Motor neuron (in vitro differentiated cells): ENCODE measurements at regions not wholly inside any gene's neighbourhood (a gene's known extent, or its start where the extent isn't known, plus 50 kb on each side); places are given as distances from the start of the nearest gene placed in this dataset.
"Not testable (repeated sequence)": the region's sequence is repeated elsewhere in the genome, so short reads cannot be mapped to it uniquely, and the experiment has no call there.

Source experiments
- ATAC-seq, 8 experiments: fragments of 200-7000 bp; cut with Tn5 transposase; replicated peaks in 6 of 8; 2 replicates each; pipeline ENCODE4 v1.8.0; 2021; ENCODE audit warnings: mild to moderate bottlenecking in 8 of 8, moderate library complexity in 8 of 8
- H3K27ac ChIP-seq, 2 donors: fragments of 250-450 bp; sonication (Bioruptor Pico); 2 replicates each; pipeline ENCODE4 v1.9.0; 2021; ENCODE audit warnings: antibody characterized with exemption in 2 of 2, mild to moderate bottlenecking in 2 of 2, moderate library complexity in 1 of 2
- H3K4me1 ChIP-seq, 2 donors: fragments of 250-450 bp; sonication (Bioruptor Pico); replicated peaks in 1 of 2; 2 replicates each; pipeline ENCODE4 v1.6.1; 2021; ENCODE audit warnings: antibody characterized with exemption in 2 of 2, mild to moderate bottlenecking in 2 of 2, moderate library complexity in 1 of 2
- H3K4me3 ChIP-seq, 5 donors: fragments of 250-450 bp; sonication (Bioruptor Pico); 2 replicates each; pipeline ENCODE4 v1.9.0; 2021; ENCODE audit warnings: antibody characterized with exemption in 5 of 5, mild to moderate bottlenecking in 5 of 5, moderate library complexity in 4 of 5
- WGBS, 10 experiments: fragments of 450-650 bp; shearing (Covaris generic); methylation state at CpG; one replicate each; pipeline ENCODE4 v1.0.0; 2022; 5-methylcytosine and 5-hydroxymethylcytosine counted together
- in situ Hi-C, 9 experiments: fragments of 400-800 bp; cut with MboI; loops; one replicate each; pipeline ENCODE4 v1.15.0; 2021; ENCODE audit warnings: low sequenced_read_pairs in 9 of 9, low pct_unique_long_range_greater_than_20kb in 2 of 9; ENCODE audit not compliant: unreplicated experiment in 9 of 9

GRCh38 chr18:49731860-49732311 is 81.4 kb downstream of the ACAA2 start:
- in situ Hi-C loops = loop anchor here in 2 of 9 experiments (25.0 kb wide), 1 partner anchor 170 kb away; the partner anchor contains the start of gene LIPG (in 2 of the 2)
- WGBS, 10 experiments = 76 to 100% (median 94%) methylated on average over 1 to 3 of the region's 3 CpGs; no CpG with 5 or more reads in 5 of the 10 experiments
- no peak overlapping the region for H3K27ac ChIP-seq
- no peak overlapping the region for H3K4me3 ChIP-seq
- no peaks in the 10 kb centered on the region for H3K4me1 ChIP-seq
- no peak for ATAC-seq

GRCh38 chr18:49731421-49731841 is 81.9 kb downstream of the ACAA2 start:
- H3K4me3 ChIP-seq = no peak overlapping the region
- in situ Hi-C loops = loop anchor here in 2 of 9 experiments (25.0 kb wide), 1 partner anchor 169 kb away; the partner anchor contains the start of gene LIPG (in 2 of the 2)
- no peak for ATAC-seq
- WGBS, 10 experiments = 60 to 100% (median 88%) methylated on average over 2 to 5 of the region's 5 CpGs; no CpG with 5 or more reads in 2 of the 10 experiments
- peaks cover 2 to 3% of the 10 kb centered on the region in 2 donors for H3K4me1 ChIP-seq
- H3K27ac ChIP-seq = no peak overlapping the region

- in situ Hi-C loops = loop anchor here in 2 of 9 experiments (25.0 kb wide), 1 partner anchor 169 kb away; the partner anchor contains the start of gene LIPG (in 2 of the 2)
- WGBS, 10 experiments = 50 to 100% (median 60%) methylated on average over 1 to 3 of the region's 4 CpGs; no CpG with 5 or more reads in 3 of the 10 experiments
- Histone ChIP-seq H3K4me1 (peaks cover 5 to 8% of the 10 kb centered on the region in 2 donors), H3K27ac (no peak overlapping the region), H3K4me3 (no peak overlapping the region)
- no peak for ATAC-seq
Measured at GRCh38 chr18:49730951-49731391, 82.4 kb downstream of the ACAA2 start.

GRCh38 chr18:49728542-49728941 is 84.8 kb downstream of the ACAA2 start:
- Histone ChIP-seq H3K4me3 (no peak overlapping the region), H3K4me1 (peaks cover 5 to 12% of the 10 kb centered on the region in 2 donors), H3K27ac (no peak overlapping the region)
- peak in 3 of 8 experiments; percentile 4 to 38 (median 16) for ATAC-seq
- in situ Hi-C loops = loop anchor here in 2 of 9 experiments (25.0 kb wide), 1 partner anchor 166 kb away; the partner anchor contains the start of gene LIPG (in 2 of the 2)
- 20 to 71% methylated on average over 1 to 2 of the region's 4 CpGs; no CpG with 5 or more reads in 8 of the 10 experiments for WGBS, 10 experiments

- in situ Hi-C loops = loop anchor here in 2 of 9 experiments (25.0 kb wide), 1 partner anchor 166 kb away; the partner anchor contains the start of gene LIPG (in 2 of the 2)
- Histone ChIP-seq H3K4me3 (no peak overlapping the region), H3K27ac (no peak overlapping the region), H3K4me1 (peaks cover 5 to 12% of the 10 kb centered on the region in 2 donors)
- 83 to 100% (median 93%) methylated on average over 1 to 9 of the region's 10 CpGs; no CpG with 5 or more reads in 4 of the 10 experiments for WGBS, 10 experiments
- no peak for ATAC-seq
Measured at GRCh38 chr18:49727816-49728215, 85.5 kb downstream of the ACAA2 start.

GRCh38 chr18:49726675-49726963 is 86.7 kb downstream of the ACAA2 start:
- H3K27ac ChIP-seq = peak overlapping the region in 1 of 2 donors; percentile 43
- H3K4me3 ChIP-seq = no peak overlapping the region
- ATAC-seq = peak in 3 of 8 experiments; percentile 4 to 5 (median 4)
- WGBS, 10 experiments = 80 to 100% (median 92%) methylated on average over 1 of the region's 1 CpG; no CpG with 5 or more reads in 6 of the 10 experiments
- H3K4me1 ChIP-seq = peaks cover 5 to 12% of the 10 kb centered on the region in 2 donors
- in situ Hi-C loops = loop anchor here in 2 of 9 experiments (25.0 kb wide), 1 partner anchor 164 kb away; the partner anchor contains the start of gene LIPG (in 2 of the 2)

- WGBS, 10 experiments = 20 to 80% (median 50%) methylated on average over 2 to 8 of the region's 13 CpGs; no CpG with 5 or more reads in 2 of the 10 experiments
- ATAC-seq = peak; percentile 95 to 100 (median 100)
- Histone ChIP-seq H3K4me1 (peaks cover 5 to 12% of the 10 kb centered on the region in 2 donors), H3K4me3 (no peak overlapping the region), H3K27ac (peak overlapping the region in 1 of 2 donors; percentile 73)
- in situ Hi-C loops = loop anchor here in 2 of 9 experiments (25.0 kb wide), 1 partner anchor 164 kb away; the partner anchor contains the start of gene LIPG (in 2 of the 2)
Measured at GRCh38 chr18:49725809-49726674, 87.3 kb downstream of the ACAA2 start.

GRCh38 chr18:49723648-49724180 is 89.6 kb downstream of the ACAA2 start:
- WGBS, 10 experiments = 0 to 91% (median 67%) methylated on average over 1 to 9 of the region's 13 CpGs; no CpG with 5 or more reads in 1 of the 10 experiments
- in situ Hi-C loops = no loop called here
- H3K27ac ChIP-seq = no peak overlapping the region
- H3K4me3 ChIP-seq = no peak overlapping the region
- H3K4me1 ChIP-seq = peaks cover 5 to 12% of the 10 kb centered on the region in 2 donors
- ATAC-seq = no peak

- Histone ChIP-seq H3K4me1 (peaks cover 5 to 12% of the 10 kb centered on the region in 2 donors), H3K4me3 (no peak overlapping the region), H3K27ac (no peak overlapping the region)
- in situ Hi-C loops = no loop called here
- WGBS, 10 experiments = 29 to 93% (median 62%) methylated on average over 1 to 4 of the region's 4 CpGs
- no peak for ATAC-seq
Measured at GRCh38 chr18:49722477-49722876, 90.9 kb downstream of the ACAA2 start.

- in situ Hi-C loops = no loop called here
- ATAC-seq = no peak
- H3K4me3 ChIP-seq = no peak overlapping the region
- peaks cover 5 to 12% of the 10 kb centered on the region in 2 donors for H3K4me1 ChIP-seq
- WGBS, 10 experiments = 20 to 93% (median 50%) methylated on average over 1 to 3 of the region's 3 CpGs; no CpG with 5 or more reads in 6 of the 10 experiments
- no peak overlapping the region for H3K27ac ChIP-seq
Measured at GRCh38 chr18:49721981-49722380, 91.4 kb downstream of the ACAA2 start.

- in situ Hi-C loops, ATAC-seq: not testable (repeated sequence)
- 62 to 100% (median 100%) methylated on average over 1 to 3 of the region's 3 CpGs; no CpG with 5 or more reads in 4 of the 10 experiments for WGBS, 10 experiments
Measured at GRCh38 chr18:49720944-49721343, 92.4 kb downstream of the ACAA2 start.

GRCh38 chr18:49717617-49718016 is 95.7 kb downstream of the ACAA2 start:
- in situ Hi-C loops = no loop called here
- 0 to 100% (median 80%) methylated on average over 1 to 3 of the region's 3 CpGs; no CpG with 5 or more reads in 1 of the 10 experiments for WGBS, 10 experiments
- H3K4me1 ChIP-seq = no peaks in the 10 kb centered on the region
- no peak for ATAC-seq
- no peak overlapping the region for H3K27ac ChIP-seq
- no peak overlapping the region for H3K4me3 ChIP-seq

More at GRCh38 chr18:49720944-49721343, 92.4 kb downstream of the ACAA2 start:
- H3K27ac ChIP-seq, H3K4me3 ChIP-seq, H3K4me1 ChIP-seq: not testable (repeated sequence)
